ENCODE measurements at regions not wholly inside any gene's neighbourhood (a gene's known extent, or its start where the extent isn't known, plus 50 kb on each side); places are given as distances from the start of the nearest gene placed in this dataset.

DNA sequence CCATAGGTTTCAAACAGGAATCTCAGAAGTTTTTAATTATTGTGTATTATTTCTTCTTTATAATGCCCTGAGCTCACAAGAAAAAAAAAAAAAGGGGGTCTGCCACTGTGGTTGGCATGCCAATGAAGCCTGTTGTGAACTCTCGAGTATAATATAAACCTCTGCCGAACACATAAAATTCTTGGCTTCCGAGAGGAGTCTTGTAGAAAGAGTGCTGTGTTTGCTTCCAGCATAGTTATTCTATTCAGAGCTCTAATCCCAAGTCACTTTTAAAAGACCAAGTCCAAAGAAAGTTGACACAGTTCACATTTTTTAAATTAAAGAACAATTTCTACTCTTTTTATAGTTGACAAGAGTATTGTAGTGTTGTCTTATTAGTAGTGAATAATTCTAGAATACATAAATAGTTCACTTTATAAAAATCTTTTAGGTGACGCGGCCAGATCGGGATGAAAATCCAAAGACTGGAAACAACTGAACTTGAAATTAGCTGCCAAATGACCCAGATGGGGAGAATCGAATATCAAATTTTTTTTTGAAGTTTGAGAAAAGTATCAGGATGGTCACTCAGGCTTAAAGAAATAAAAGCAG lies 293.2 kb downstream of the DUSP10 start:
- TF ChIP-seq, protein P1, sequence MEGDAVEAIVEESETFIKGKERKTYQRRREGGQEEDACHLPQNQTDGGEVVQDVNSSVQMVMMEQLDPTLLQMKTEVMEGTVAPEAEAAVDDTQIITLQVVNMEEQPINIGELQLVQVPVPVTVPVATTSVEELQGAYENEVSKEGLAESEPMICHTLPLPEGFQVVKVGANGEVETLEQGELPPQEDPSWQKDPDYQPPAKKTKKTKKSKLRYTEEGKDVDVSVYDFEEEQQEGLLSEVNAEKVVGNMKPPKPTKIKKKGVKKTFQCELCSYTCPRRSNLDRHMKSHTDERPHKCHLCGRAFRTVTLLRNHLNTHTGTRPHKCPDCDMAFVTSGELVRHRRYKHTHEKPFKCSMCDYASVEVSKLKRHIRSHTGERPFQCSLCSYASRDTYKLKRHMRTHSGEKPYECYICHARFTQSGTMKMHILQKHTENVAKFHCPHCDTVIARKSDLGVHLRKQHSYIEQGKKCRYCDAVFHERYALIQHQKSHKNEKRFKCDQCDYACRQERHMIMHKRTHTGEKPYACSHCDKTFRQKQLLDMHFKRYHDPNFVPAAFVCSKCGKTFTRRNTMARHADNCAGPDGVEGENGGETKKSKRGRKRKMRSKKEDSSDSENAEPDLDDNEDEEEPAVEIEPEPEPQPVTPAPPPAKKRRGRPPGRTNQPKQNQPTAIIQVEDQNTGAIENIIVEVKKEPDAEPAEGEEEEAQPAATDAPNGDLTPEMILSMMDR (IDR thresholded peaks at IDR 0.05): no peak
- no peak for TF ChIP-seq POLR2A (IDR thresholded peaks at IDR 0.05)

Measured in thyroid gland (tissue), 4 donors.